ENCODE measurements at regions not wholly inside any gene's neighbourhood (a gene's known extent, or its start where the extent isn't known, plus 50 kb on each side); places are given as distances from the start of the nearest gene placed in this dataset.
"Not testable (repeated sequence)": the region's sequence is repeated elsewhere in the genome, so short reads cannot be mapped to it uniquely, and the experiment has no call there.

DNA sequence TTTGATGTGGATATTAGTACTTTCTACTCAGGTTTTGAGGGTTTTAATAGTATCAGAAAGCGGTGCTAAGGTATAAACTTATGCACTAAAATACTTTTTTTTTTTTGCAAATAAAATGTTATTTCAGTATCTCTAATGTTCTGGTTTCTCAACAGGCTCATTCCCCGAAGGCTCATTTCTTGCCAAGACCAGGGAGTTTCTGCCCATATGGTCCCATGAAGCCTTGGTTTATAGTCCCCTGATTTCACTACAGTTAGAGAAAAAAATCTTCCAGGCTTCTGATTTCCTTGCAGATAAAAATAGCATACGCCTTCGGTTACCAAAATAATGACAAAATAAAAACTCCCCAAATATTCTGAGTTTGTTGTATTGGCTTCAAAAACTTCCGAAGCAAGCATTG is 814.2 kb upstream of the PABPC4L start:
- DNase-seq = no peak

- no peak for DNase-seq
Measured at GRCh38 chr4:135007400-135007799, 805.8 kb upstream of the PABPC4L start.

GRCh38 chr4:134999169-134999568 is 797.6 kb upstream of the PABPC4L start:
- no peak for DNase-seq

DNA sequence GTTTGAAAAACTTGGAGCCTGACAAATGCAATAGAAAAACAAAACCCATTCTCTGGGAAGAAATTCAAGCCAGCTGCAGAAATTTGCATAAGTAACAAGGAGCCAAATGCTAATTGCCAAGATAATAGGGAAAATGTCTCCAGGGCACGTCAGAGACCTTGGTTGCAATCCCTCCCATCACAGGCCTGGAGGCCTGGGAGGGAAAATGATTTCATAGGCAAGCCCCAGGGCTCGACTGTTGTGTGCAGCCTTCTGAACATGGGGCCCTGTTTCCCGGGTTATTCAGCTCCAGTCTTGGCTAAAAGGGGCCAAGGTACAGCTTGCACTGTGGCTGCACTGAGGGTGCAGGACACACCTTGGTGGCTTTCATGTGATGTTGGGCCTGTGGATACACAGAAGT is 760.4 kb upstream of the PABPC4L start:
- DNase-seq = no peak

DNA sequence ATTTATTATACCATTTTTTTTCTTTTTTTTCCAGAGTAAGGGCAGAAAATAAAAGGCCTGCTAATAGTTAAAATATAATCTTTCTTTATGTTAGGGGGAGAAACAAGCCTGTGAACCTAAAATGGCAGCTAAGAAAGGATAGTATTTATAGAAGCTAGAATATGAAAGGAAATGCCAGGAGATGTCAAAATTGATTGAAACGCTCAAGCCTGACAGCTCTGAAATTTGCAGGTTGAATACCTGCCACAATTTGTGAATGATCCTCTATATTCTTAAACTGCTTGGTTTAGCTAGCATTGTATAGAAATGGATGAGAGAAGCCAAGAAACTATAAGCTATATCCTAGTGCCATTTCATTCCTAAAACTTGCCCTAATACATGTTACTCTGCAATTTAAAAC is 757.3 kb upstream of the PABPC4L start:
- DNase-seq = no peak

GRCh38 chr4:134955059-134955458 is 753.5 kb upstream of the PABPC4L start:
- no peak for DNase-seq

DNA sequence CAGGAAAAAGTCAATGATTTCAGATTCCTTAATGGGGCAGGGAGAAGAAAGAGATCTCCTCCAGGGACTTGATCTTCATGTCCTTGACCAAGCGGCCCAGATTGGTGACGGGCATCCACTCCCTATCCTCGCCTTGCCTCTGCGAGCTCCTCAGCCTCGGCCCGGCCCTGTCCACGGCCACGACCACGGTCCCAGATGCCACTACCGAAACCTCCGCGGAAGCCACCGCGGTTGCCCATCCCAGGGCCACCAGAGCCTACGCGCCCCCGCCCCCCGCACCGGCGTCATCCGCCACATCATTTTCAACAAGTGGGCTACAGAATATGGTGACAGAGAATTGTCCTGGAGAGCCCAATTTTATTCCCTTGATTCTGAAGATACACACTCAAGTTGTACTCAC is 751.2 kb upstream of the PABPC4L start:
- no peak for DNase-seq

- DNase-seq = no peak
Measured at GRCh38 chr4:134952305-134952704, 750.7 kb upstream of the PABPC4L start.

- no peak for DNase-seq
Measured at GRCh38 chr4:134948110-134948642, 746.6 kb upstream of the PABPC4L start.

DNA sequence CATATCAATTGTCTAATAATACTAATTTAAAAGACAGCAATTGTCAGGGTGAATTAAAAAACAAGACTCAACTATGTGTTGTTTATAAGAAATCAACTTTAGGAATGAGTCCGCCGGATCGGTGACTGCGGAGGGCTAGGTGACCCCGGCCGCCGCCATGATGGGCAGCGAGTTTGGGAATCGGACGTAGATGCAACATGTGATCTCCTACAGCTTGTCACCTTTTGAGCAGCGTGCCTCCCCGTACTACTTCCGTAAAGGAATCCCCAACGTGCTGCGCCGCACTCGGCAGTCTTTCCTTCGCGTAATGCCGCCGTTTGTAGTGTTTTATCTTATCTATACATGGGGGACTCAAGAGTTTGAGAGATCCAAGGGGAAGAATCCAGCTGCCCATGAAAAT is 742.5 kb upstream of the PABPC4L start:
- DNase-seq = no peak

GRCh38 chr4:134936014-134936413 is 734.4 kb upstream of the PABPC4L start:
- no peak for DNase-seq

- DNase-seq = peak in 2 of 4 experiments; percentile 7 to 8
Measured at GRCh38 chr4:134935320-134935719, 733.7 kb upstream of the PABPC4L start.

- no peak for DNase-seq
Measured at GRCh38 chr4:134934036-134934808, 732.6 kb upstream of the PABPC4L start.

- DNase-seq = no peak
Measured at GRCh38 chr4:134915355-134915754, 713.8 kb upstream of the PABPC4L start.

GRCh38 chr4:134914250-134914649 is 712.7 kb upstream of the PABPC4L start:
- not testable (repeated sequence) for DNase-seq

DNA sequence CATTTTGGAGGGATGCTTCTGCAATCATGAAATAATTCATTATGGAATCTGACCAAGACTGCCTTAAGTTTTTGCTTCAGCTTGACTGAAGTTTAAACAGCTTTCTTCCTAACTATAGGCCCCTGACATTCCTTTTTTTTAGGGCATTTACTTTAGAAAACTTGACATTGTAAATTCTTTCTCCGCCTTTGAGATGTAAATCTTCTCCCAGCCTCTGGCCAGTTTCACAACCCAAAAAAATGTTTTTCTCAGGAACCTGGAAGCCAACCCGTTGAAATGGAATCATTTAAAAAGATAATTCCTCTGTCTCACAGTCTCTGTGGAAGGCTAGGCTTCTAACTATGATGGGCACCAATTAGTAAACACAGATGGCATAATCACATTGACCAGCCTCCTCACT is 710.4 kb upstream of the PABPC4L start:
- no peak for DNase-seq

DNA sequence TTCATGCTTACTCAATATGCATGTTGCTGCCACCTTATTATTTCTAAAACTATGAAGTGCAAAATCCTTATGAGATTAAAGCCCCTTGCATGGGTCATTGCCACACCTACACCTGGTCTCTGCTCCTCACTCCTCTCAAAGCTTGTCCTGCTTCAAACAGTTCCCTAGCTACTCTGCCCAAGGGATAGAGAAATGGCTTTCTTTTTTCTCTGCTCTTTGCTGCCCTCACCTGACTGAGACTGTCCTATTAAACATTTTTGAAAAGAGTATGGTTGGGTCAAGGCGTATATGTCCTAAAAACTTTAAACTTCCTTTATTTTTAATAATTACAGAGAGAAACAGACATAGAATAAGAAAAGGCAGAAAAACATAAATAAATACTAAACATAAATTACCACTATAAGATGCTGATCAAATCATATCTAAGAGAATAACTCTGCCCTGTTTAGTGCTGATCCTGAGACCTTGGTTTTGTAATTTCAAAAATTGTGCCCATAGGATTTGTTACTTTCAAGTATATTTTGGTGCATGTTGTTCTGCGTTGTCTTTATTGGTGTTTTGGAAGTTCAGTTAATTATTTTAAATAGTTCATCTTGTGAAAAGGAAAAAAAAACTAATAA is 704.9 kb upstream of the PABPC4L start:
- no peak for DNase-seq

GRCh38 chr4:134905061-134905460 is 703.5 kb upstream of the PABPC4L start:
- no peak for DNase-seq

DNA sequence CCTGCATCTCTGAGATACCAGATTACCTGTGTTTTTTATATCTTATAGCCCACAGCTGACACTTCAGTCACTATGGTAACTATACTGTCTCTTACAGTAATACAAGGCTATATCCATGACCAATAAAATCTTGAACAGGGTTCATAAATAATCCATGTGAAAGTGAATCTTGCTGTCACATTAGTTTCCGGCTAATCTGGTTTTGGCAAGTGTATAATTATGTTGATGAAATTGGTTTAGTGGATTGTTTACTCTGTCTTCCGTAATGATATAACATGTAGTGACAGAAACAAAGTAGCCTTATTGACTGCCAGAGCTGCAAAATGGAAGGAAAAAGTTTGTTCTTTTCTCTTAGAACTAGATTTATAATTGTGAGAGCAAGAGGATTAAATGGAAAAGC is 686.6 kb upstream of the PABPC4L start:
- DNase-seq = no peak

- DNase-seq = peak in 1 of 4 experiments; percentile 0
Measured at GRCh38 chr4:134885436-134885835, 683.8 kb upstream of the PABPC4L start.

GRCh38 chr4:134883831-134884449 is 682.4 kb upstream of the PABPC4L start:
- DNase-seq = no peak

DNA sequence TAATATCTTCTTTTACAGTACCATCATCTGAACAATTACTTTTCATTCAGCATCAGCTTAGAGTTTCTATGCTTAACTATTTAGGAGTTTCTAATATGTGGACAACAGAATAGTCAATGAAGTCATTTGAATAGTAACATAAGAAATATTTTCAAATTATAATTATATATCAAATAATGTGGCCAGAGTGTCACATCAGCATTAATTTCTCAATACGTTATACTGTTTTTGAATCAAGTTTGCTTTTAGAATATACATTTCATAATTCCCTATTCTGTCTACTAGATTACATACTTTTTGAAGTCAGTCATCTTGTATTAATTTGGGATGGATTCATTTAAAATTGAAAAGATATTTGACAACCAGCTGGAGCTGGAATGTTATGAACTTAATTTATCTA is 677.4 kb upstream of the PABPC4L start:
- no peak for DNase-seq

DNA sequence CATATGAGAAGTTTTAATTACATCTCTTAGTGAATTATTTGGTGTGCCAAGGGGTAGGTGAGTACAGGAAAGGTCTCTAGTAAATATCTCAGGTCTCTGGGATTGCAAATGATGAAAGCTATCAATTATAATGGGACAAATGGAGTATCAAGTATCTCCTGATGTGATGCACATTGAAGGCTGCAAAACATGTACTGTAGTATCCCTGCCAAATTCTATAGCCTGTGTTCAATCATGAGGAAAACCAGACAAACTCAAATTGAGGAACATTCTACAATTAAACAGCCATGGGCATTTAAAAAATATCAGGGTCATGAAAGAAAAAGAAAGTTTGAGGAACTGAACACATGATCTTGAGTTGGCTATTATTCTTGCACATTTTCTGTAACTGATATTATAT is 665.4 kb upstream of the PABPC4L start:
- DNase-seq = no peak

DNA sequence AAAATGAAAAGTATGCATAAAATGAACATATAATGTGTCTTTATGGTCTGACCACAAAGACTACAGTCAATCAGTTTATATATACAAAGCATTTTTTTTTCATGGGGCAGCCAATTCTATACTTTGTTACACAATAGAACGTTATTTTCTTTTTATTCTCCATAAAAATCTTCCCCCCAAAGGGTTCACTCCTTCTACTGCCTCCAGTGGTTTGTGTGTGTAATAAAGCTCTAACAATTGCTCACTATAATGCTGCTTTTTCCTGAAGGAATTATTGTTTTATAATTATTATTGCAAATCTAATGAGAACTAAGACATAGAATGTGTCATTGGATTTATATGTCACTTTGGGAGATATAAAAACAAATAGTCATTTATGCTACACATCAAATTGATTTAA is 664.1 kb upstream of the PABPC4L start:
- no peak for DNase-seq
